ENCODE measurements at regions not wholly inside any gene's neighbourhood (a gene's known extent, or its start where the extent isn't known, plus 50 kb on each side); places are given as distances from the start of the nearest gene placed in this dataset.

- H3K4me1 ChIP-seq (ENCODE audit: control insufficient read depth, insufficient read depth, low read length) = no peaks in the 10 kb centered on the region
- H3K27me3 ChIP-seq (ENCODE audit: control insufficient read depth, insufficient read depth, low read length) = peaks cover 3% of the 10 kb centered on the region
- H3K27ac ChIP-seq (ENCODE audit: low read length) = no peak overlapping the region
- H3K9me3 ChIP-seq (ENCODE audit: control insufficient read depth, low read depth, low read length) = no peaks in the 10 kb centered on the region
- H3K4me3 ChIP-seq (ENCODE audit: low read length) = no peak overlapping the region
- H3K36me3 ChIP-seq (ENCODE audit: control insufficient read depth, insufficient read depth, low read length) = no peaks in the 10 kb centered on the region
- DNase-seq = no peak
- no CpG with 5 or more reads among the region's 5 CpGs for WGBS (ENCODE audit: insufficient coverage, low lambda C conversion rate)
Observed at GRCh38 chr20:8935878-8936277, 133.0 kb upstream of the PLCB4 start.

GRCh38 chr20:8938532-8938931 is 130.4 kb upstream of the PLCB4 start:
- no CpG with 5 or more reads among the region's 1 CpG for WGBS (ENCODE audit: insufficient coverage, low lambda C conversion rate)
- no peak overlapping the region for H3K27ac ChIP-seq (ENCODE audit: low read length)
- no peaks in the 10 kb centered on the region for H3K36me3 ChIP-seq (ENCODE audit: control insufficient read depth, insufficient read depth, low read length)
- no peaks in the 10 kb centered on the region for H3K4me1 ChIP-seq (ENCODE audit: control insufficient read depth, insufficient read depth, low read length)
- peaks cover 3% of the 10 kb centered on the region for H3K27me3 ChIP-seq (ENCODE audit: control insufficient read depth, insufficient read depth, low read length)
- no peaks in the 10 kb centered on the region for H3K9me3 ChIP-seq (ENCODE audit: control insufficient read depth, low read depth, low read length)
- no peak overlapping the region for H3K4me3 ChIP-seq (ENCODE audit: low read length)
- no peak for DNase-seq

DNA sequence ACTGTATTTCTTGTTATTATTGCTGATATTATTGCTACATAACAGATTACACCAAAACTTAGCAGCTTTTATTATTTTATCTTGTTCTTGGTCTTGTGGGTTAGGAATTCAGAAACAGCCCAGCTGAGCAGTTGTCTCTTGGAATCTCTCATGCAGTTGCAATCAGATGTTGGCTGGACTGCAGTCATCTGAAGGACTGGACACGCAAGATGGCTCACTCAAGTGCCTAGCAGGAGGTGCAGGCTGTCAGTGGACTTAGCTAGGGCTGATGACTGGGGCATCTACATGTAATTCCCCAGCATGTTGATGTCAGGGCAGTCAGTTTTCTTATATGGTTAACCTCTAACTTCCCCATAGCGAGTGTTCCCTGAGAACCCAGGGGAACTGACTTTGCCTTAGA is 128.6 kb upstream of the PLCB4 start:
- H3K9me3 ChIP-seq (ENCODE audit: control insufficient read depth, low read depth, low read length) = no peaks in the 10 kb centered on the region
- H3K27me3 ChIP-seq (ENCODE audit: control insufficient read depth, insufficient read depth, low read length) = peaks cover 3% of the 10 kb centered on the region
- H3K27ac ChIP-seq (ENCODE audit: low read length) = no peak overlapping the region
- H3K36me3 ChIP-seq (ENCODE audit: control insufficient read depth, insufficient read depth, low read length) = no peaks in the 10 kb centered on the region
- no peak overlapping the region for H3K4me3 ChIP-seq (ENCODE audit: low read length)
- H3K4me1 ChIP-seq (ENCODE audit: control insufficient read depth, insufficient read depth, low read length) = no peaks in the 10 kb centered on the region
- DNase-seq = no peak
- WGBS (ENCODE audit: insufficient coverage, low lambda C conversion rate) = no CpG with 5 or more reads among the region's 2 CpGs

DNA sequence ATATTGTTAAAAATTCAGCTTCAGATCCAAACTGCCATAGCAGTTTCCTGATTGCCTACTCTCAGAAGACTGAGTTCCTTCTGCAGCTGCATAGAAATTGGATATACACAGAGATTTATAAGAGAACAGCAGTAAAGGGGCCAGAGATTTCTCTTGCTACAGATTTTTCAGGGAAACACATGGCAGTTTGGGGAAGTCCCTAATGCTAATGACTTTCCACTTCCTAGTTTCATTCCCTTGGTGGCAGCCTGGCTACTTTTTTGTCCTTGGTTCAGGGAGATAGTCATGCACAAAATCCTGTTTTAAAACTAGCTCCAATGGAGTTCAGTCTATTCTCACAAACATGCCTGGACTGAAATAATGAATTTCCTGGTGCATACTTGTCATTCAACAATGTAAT is 125.3 kb upstream of the PLCB4 start:
- no peaks in the 10 kb centered on the region for H3K4me1 ChIP-seq (ENCODE audit: control insufficient read depth, insufficient read depth, low read length)
- no peaks in the 10 kb centered on the region for H3K9me3 ChIP-seq (ENCODE audit: control insufficient read depth, low read depth, low read length)
- H3K27ac ChIP-seq (ENCODE audit: low read length) = no peak overlapping the region
- peaks cover 3% of the 10 kb centered on the region for H3K27me3 ChIP-seq (ENCODE audit: control insufficient read depth, insufficient read depth, low read length)
- peak in 1 of 2 donors; percentile 13 for DNase-seq
- no peaks in the 10 kb centered on the region for H3K36me3 ChIP-seq (ENCODE audit: control insufficient read depth, insufficient read depth, low read length)
- no peak overlapping the region for H3K4me3 ChIP-seq (ENCODE audit: low read length)

- Histone ChIP-seq H3K27me3 (ENCODE audit: control insufficient read depth, insufficient read depth, low read length) (no peaks in the 10 kb centered on the region), H3K4me1 (ENCODE audit: control insufficient read depth, insufficient read depth, low read length) (no peaks in the 10 kb centered on the region), H3K4me3 (ENCODE audit: low read length) (no peak overlapping the region), H3K9me3 (ENCODE audit: control insufficient read depth, low read depth, low read length) (no peaks in the 10 kb centered on the region), H3K36me3 (ENCODE audit: control insufficient read depth, insufficient read depth, low read length) (no peaks in the 10 kb centered on the region), H3K27ac (ENCODE audit: low read length) (no peak overlapping the region)
- WGBS (ENCODE audit: insufficient coverage, low lambda C conversion rate) = 100% methylated on average over 3 of the region's 6 CpGs
- DNase-seq = peak in 1 of 2 donors; percentile 10
Observed at GRCh38 chr20:8946036-8946940, 122.6 kb upstream of the PLCB4 start.

DNA sequence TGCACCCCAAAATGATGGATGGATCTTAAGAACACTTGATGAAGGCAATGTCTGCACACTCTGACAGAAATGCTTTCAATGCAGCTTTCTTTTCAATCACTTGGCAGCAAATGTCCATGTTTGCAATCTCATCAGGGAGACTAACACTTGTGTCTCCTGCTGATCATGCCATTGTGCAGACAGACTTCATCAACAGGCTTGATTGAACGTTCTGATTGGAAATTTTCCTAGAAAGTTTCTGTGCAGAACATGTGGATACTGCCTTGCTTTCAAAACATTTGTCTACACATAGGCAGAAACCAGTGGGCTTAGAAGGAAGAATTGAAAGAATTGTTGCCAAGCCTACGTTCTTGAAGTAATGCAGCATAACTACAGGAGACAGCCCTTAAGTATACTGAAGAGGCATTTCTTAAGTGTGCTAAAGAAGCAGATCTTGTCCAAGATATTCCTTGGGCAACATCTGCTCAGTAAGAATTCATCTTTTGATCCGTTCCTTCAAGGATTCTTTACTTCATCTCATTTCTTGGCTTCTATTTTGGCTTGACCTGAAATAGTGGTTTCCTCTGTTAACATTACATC is 120.4 kb upstream of the PLCB4 start:
- DNase-seq = no peak
- no peak overlapping the region for H3K27ac ChIP-seq (ENCODE audit: low read length)
- no peaks in the 10 kb centered on the region for H3K36me3 ChIP-seq (ENCODE audit: control insufficient read depth, insufficient read depth, low read length)
- H3K27me3 ChIP-seq (ENCODE audit: control insufficient read depth, insufficient read depth, low read length) = no peaks in the 10 kb centered on the region
- no peaks in the 10 kb centered on the region for H3K9me3 ChIP-seq (ENCODE audit: control insufficient read depth, low read depth, low read length)
- 80% methylated on average over 1 of the region's 3 CpGs for WGBS (ENCODE audit: insufficient coverage, low lambda C conversion rate)
- no peaks in the 10 kb centered on the region for H3K4me1 ChIP-seq (ENCODE audit: control insufficient read depth, insufficient read depth, low read length)
- no peak overlapping the region for H3K4me3 ChIP-seq (ENCODE audit: low read length)

DNA sequence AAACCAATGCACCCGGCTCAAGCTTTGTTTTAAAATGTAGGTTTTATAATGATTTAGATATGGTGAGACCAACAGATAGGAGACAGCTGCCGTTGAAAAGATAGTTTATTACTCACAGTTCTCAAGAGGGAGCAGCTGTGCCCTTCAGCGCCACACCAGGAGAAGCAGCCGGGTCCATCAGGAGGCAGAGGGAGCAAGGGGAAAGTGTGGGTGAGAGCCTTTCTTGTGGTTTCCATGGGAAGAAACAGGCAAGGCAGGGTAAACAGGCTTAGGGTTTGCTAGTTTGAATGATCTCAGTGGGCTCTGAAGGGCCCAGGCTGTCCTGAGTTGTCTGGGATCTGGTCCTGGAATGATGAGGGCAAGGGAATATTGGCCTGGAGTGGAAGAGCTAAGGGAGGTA is 117.7 kb upstream of the PLCB4 start:
- Histone ChIP-seq H3K4me3 (ENCODE audit: low read length) (no peak overlapping the region), H3K27ac (ENCODE audit: low read length) (no peak overlapping the region), H3K27me3 (ENCODE audit: control insufficient read depth, insufficient read depth, low read length) (no peaks in the 10 kb centered on the region), H3K9me3 (ENCODE audit: control insufficient read depth, low read depth, low read length) (no peaks in the 10 kb centered on the region), H3K36me3 (ENCODE audit: control insufficient read depth, insufficient read depth, low read length) (no peaks in the 10 kb centered on the region), H3K4me1 (ENCODE audit: control insufficient read depth, insufficient read depth, low read length) (no peaks in the 10 kb centered on the region)
- DNase-seq = no peak
- no CpG with 5 or more reads among the region's 4 CpGs for WGBS (ENCODE audit: insufficient coverage, low lambda C conversion rate)

GRCh38 chr20:8952721-8953120 is 116.2 kb upstream of the PLCB4 start:
- WGBS (ENCODE audit: insufficient coverage, low lambda C conversion rate) = 83% methylated on average over 1 of the region's 2 CpGs
- no peaks in the 10 kb centered on the region for H3K4me1 ChIP-seq (ENCODE audit: control insufficient read depth, insufficient read depth, low read length)
- no peaks in the 10 kb centered on the region for H3K36me3 ChIP-seq (ENCODE audit: control insufficient read depth, insufficient read depth, low read length)
- no peaks in the 10 kb centered on the region for H3K9me3 ChIP-seq (ENCODE audit: control insufficient read depth, low read depth, low read length)
- DNase-seq = no peak
- H3K27me3 ChIP-seq (ENCODE audit: control insufficient read depth, insufficient read depth, low read length) = no peaks in the 10 kb centered on the region
- no peak overlapping the region for H3K4me3 ChIP-seq (ENCODE audit: low read length)
- H3K27ac ChIP-seq (ENCODE audit: low read length) = no peak overlapping the region

DNA sequence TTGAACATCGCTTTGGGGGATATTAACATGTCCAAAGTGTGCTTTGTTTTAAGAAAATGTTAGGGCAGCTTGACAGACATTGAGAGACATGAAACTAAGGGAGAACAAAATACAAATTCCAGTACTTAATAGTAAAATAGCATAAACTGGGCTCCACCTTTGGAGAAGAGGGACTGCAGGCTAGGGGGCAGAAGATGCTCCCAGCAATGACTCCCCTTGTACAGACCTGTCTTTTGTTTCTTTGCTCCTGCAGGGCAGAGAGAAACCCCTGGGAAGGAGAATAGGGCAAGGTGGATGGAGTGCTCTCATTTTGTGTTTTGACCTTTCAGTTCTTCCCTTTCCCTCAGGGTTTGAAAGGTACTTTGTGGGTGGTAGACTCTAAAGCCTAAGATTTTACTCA is 115.6 kb upstream of the PLCB4 start:
- no peaks in the 10 kb centered on the region for H3K27me3 ChIP-seq (ENCODE audit: control insufficient read depth, insufficient read depth, low read length)
- H3K36me3 ChIP-seq (ENCODE audit: control insufficient read depth, insufficient read depth, low read length) = no peaks in the 10 kb centered on the region
- DNase-seq = no peak
- 100% methylated on average over 1 of the region's 1 CpG for WGBS (ENCODE audit: insufficient coverage, low lambda C conversion rate)
- H3K4me1 ChIP-seq (ENCODE audit: control insufficient read depth, insufficient read depth, low read length) = no peaks in the 10 kb centered on the region
- H3K27ac ChIP-seq (ENCODE audit: low read length) = no peak overlapping the region
- H3K4me3 ChIP-seq (ENCODE audit: low read length) = no peak overlapping the region
- H3K9me3 ChIP-seq (ENCODE audit: control insufficient read depth, low read depth, low read length) = no peaks in the 10 kb centered on the region

- Histone ChIP-seq H3K27ac (ENCODE audit: low read length) (no peak overlapping the region), H3K27me3 (ENCODE audit: control insufficient read depth, insufficient read depth, low read length) (peaks cover 3% of the 10 kb centered on the region), H3K4me1 (ENCODE audit: control insufficient read depth, insufficient read depth, low read length) (no peaks in the 10 kb centered on the region), H3K36me3 (ENCODE audit: control insufficient read depth, insufficient read depth, low read length) (no peaks in the 10 kb centered on the region), H3K9me3 (ENCODE audit: control insufficient read depth, low read depth, low read length) (no peaks in the 10 kb centered on the region), H3K4me3 (ENCODE audit: low read length) (no peak overlapping the region)
- no peak for DNase-seq
- 83% methylated on average over 3 of the region's 4 CpGs for WGBS (ENCODE audit: insufficient coverage, low lambda C conversion rate)
Observed at GRCh38 chr20:8960241-8960640, 108.6 kb upstream of the PLCB4 start.

- no peak for DNase-seq
- Histone ChIP-seq H3K4me3 (ENCODE audit: low read length) (no peak overlapping the region), H3K27ac (ENCODE audit: low read length) (no peak overlapping the region), H3K27me3 (ENCODE audit: control insufficient read depth, insufficient read depth, low read length) (peaks cover 3% of the 10 kb centered on the region), H3K4me1 (ENCODE audit: control insufficient read depth, insufficient read depth, low read length) (no peaks in the 10 kb centered on the region), H3K9me3 (ENCODE audit: control insufficient read depth, low read depth, low read length) (no peaks in the 10 kb centered on the region), H3K36me3 (ENCODE audit: control insufficient read depth, insufficient read depth, low read length) (no peaks in the 10 kb centered on the region)
Observed at GRCh38 chr20:8963330-8963729, 105.6 kb upstream of the PLCB4 start.
